ENCODE measurements at regions not wholly inside any gene's neighbourhood (a gene's known extent, or its start where the extent isn't known, plus 50 kb on each side); places are given as distances from the start of the nearest gene placed in this dataset.

GRCh38 chrX:146041741-146042140 is 224.1 kb downstream of the SLITRK2 start:
- TF ChIP-seq CTCF (conservative IDR thresholded peaks at IDR 0.05; ENCODE audit: low read depth, low read length) (no peak), EZH2 (IDR thresholded peaks at IDR 0.05; ENCODE audit: low read length, unreplicated experiment) (no peak), EZH2phosphoT487 (IDR thresholded peaks at IDR 0.05; ENCODE audit: borderline replicate concordance, low read length) (no peak)
